ENCODE measurements at regions not wholly inside any gene's neighbourhood (a gene's known extent, or its start where the extent isn't known, plus 50 kb on each side); places are given as distances from the start of the nearest gene placed in this dataset.

DNA sequence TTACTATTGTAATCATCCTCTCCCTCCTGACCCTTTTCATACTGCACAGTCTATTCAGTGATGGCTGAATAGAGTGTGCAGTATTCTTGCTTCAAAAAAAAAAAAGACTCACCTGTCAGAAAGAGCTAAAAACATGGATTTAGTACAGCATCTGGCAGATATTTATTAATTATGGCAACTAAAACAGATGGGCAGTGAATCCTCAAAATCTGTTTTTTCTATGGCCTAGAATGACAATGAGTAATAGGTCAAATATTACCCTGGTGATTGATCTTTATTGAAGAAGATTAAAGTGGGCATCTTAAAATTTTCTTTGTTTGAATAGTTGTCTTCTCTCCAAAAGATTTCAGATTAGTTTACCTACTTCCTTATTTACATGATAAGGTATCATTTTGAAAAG lies 543.6 kb downstream of the FOXG1 start:
- Histone ChIP-seq H3K27ac (no peak overlapping the region), H3K36me3 (no peaks in the 10 kb centered on the region), H3K4me1 (no peaks in the 10 kb centered on the region), H3K4me3 (no peak overlapping the region), H3K9me3 (peaks cover 2% of the 10 kb centered on the region), H3K27me3 (no peaks in the 10 kb centered on the region)
- DNase-seq (ENCODE audit: low spot score in 2 of 2), result no peak
- TF ChIP-seq POLR2A (IDR thresholded peaks at IDR 0.05), result no peak
- TF ChIP-seq EP300 (IDR thresholded peaks at IDR 0.05), result no peak
- TF ChIP-seq POLR2AphosphoS5 (IDR thresholded peaks at IDR 0.05), result no peak
- TF ChIP-seq, protein P1, sequence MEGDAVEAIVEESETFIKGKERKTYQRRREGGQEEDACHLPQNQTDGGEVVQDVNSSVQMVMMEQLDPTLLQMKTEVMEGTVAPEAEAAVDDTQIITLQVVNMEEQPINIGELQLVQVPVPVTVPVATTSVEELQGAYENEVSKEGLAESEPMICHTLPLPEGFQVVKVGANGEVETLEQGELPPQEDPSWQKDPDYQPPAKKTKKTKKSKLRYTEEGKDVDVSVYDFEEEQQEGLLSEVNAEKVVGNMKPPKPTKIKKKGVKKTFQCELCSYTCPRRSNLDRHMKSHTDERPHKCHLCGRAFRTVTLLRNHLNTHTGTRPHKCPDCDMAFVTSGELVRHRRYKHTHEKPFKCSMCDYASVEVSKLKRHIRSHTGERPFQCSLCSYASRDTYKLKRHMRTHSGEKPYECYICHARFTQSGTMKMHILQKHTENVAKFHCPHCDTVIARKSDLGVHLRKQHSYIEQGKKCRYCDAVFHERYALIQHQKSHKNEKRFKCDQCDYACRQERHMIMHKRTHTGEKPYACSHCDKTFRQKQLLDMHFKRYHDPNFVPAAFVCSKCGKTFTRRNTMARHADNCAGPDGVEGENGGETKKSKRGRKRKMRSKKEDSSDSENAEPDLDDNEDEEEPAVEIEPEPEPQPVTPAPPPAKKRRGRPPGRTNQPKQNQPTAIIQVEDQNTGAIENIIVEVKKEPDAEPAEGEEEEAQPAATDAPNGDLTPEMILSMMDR (IDR thresholded peaks at IDR 0.05), result no peak

DNA sequence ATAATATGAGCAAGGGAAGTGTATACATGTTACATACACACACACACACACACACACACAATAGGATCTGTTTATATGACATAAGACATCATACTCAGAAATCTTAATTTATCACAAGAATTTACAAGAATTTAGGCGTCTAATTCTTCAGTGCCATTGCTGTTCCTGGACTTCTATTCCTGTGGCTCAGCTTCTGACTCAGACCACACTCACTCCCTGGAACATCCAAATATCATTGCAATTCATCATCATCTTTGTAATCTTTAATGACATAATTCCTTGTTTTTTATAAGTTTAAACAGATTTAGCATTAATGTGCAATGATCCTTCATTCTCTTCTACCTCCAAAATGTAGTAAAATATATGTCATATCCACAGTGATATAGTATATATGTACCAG lies 544.2 kb downstream of the FOXG1 start:
- no peak overlapping the region for H3K27ac ChIP-seq
- H3K9me3 ChIP-seq, result peaks cover 2% of the 10 kb centered on the region
- H3K27me3 ChIP-seq, result no peaks in the 10 kb centered on the region
- DNase-seq (ENCODE audit: low spot score in 2 of 2), result no peak
- no peaks in the 10 kb centered on the region for H3K36me3 ChIP-seq
- TF ChIP-seq EP300 (IDR thresholded peaks at IDR 0.05), result no peak
- no peak for TF ChIP-seq POLR2A (IDR thresholded peaks at IDR 0.05)
- TF ChIP-seq, protein P1 (IDR thresholded peaks at IDR 0.05), result no peak
- TF ChIP-seq POLR2AphosphoS5 (IDR thresholded peaks at IDR 0.05), result no peak
- H3K4me1 ChIP-seq, result no peaks in the 10 kb centered on the region
- 84% methylated on average over 1 of the region's 1 CpG for WGBS
- no peak overlapping the region for H3K4me3 ChIP-seq

- no peaks in the 10 kb centered on the region for H3K36me3 ChIP-seq
- no peaks in the 10 kb centered on the region for H3K27me3 ChIP-seq
- WGBS, result 58% methylated on average over 2 of the region's 2 CpGs
- H3K4me3 ChIP-seq, result no peak overlapping the region
- TF ChIP-seq POLR2A (IDR thresholded peaks at IDR 0.05) (no peak), EP300 (IDR thresholded peaks at IDR 0.05) (no peak), POLR2AphosphoS5 (IDR thresholded peaks at IDR 0.05) (no peak)
- TF ChIP-seq, protein P1 (IDR thresholded peaks at IDR 0.05), result no peak
- no peak for DNase-seq (ENCODE audit: low spot score in 2 of 2)
- no peaks in the 10 kb centered on the region for H3K4me1 ChIP-seq
- no peak overlapping the region for H3K27ac ChIP-seq
- peaks cover 2% of the 10 kb centered on the region for H3K9me3 ChIP-seq
These were observed 545.4 kb downstream of the FOXG1 start for GRCh38 chr14:29311983-29312382.

DNA sequence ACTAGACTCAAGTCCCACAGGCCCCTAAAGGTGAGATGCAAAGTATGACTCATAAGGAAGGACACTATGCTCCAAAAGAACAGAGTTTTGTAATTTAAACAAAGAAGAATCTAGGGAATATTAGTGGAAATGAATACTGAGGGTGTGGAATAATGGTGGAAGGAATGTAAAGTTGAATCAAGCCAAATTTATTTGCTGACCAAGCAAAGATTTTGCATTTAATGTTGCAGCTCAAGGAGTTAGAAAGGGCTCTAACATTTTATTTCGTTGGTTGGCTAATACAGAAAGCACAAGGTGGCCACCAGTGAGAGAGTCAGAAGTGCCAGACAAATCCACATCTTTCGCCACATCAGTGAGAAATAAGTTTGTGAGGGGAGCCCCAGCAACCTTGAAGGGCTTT lies 550.3 kb downstream of the FOXG1 start:
- no peak for DNase-seq (ENCODE audit: low spot score in 2 of 2)
- no peaks in the 10 kb centered on the region for H3K36me3 ChIP-seq
- no peaks in the 10 kb centered on the region for H3K4me1 ChIP-seq
- H3K9me3 ChIP-seq, result no peaks in the 10 kb centered on the region
- H3K27ac ChIP-seq, result no peak overlapping the region
- H3K27me3 ChIP-seq, result no peaks in the 10 kb centered on the region
- no peak overlapping the region for H3K4me3 ChIP-seq
- 74% methylated on average over 2 of the region's 2 CpGs for WGBS
- TF ChIP-seq POLR2A (IDR thresholded peaks at IDR 0.05) (no peak), EP300 (IDR thresholded peaks at IDR 0.05) (no peak), POLR2AphosphoS5 (IDR thresholded peaks at IDR 0.05) (no peak)
- TF ChIP-seq, protein P1 (IDR thresholded peaks at IDR 0.05), result no peak

DNA sequence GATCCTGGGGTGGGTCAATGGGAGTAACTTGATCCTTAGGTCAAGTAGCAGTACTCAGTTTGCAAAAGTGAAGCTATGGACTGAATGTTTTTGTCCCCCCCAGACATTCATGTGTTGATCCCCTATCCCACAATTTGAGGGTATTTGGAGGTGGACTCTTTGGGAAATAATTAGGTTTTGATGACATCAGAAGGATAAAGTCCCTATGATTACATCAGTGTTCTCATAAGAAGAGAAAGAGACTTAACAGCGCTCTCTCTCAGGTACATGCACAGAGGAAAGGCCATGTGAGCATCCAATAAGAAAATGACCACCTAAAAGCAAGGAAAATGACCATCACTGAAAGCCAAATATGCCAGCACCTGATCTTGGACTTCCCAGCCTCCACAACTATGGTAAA lies 550.8 kb downstream of the FOXG1 start:
- no peaks in the 10 kb centered on the region for H3K36me3 ChIP-seq
- no peak for DNase-seq (ENCODE audit: low spot score in 2 of 2)
- H3K4me3 ChIP-seq, result no peak overlapping the region
- 100% methylated on average over 1 of the region's 1 CpG for WGBS
- H3K4me1 ChIP-seq, result no peaks in the 10 kb centered on the region
- TF ChIP-seq, protein P1 (IDR thresholded peaks at IDR 0.05), result no peak
- TF ChIP-seq POLR2A (IDR thresholded peaks at IDR 0.05) (no peak), EP300 (IDR thresholded peaks at IDR 0.05) (no peak), POLR2AphosphoS5 (IDR thresholded peaks at IDR 0.05) (no peak)
- H3K9me3 ChIP-seq, result no peaks in the 10 kb centered on the region
- H3K27me3 ChIP-seq, result no peaks in the 10 kb centered on the region
- H3K27ac ChIP-seq, result no peak overlapping the region

Measured in suprapubic skin (tissue), 4 donors.